HepG2 (cell line): ENCODE measurements at regions not wholly inside any gene's neighbourhood (a gene's known extent, or its start where the extent isn't known, plus 50 kb on each side); places are given as distances from the start of the nearest gene placed in this dataset.

Experiments used
- ELF4 ChIP-seq: sonication (generic); formaldehyde crosslinking; IDR thresholded peaks from 2 replicates; pipeline ENCODE4 v1.5.0; 2020; ENCODE audit warnings: missing genetic modification reagents, mild to moderate bottlenecking, moderate library complexity, borderline replicate concordance
- TF ChIP-seq, protein P1 (sequence below): sonication (generic); formaldehyde crosslinking; IDR thresholded peaks from 2 replicates; pipeline ENCODE4 v1.4.0; 2020; ENCODE audit warnings: mild to moderate bottlenecking, missing genetic modification reagents

DNA sequence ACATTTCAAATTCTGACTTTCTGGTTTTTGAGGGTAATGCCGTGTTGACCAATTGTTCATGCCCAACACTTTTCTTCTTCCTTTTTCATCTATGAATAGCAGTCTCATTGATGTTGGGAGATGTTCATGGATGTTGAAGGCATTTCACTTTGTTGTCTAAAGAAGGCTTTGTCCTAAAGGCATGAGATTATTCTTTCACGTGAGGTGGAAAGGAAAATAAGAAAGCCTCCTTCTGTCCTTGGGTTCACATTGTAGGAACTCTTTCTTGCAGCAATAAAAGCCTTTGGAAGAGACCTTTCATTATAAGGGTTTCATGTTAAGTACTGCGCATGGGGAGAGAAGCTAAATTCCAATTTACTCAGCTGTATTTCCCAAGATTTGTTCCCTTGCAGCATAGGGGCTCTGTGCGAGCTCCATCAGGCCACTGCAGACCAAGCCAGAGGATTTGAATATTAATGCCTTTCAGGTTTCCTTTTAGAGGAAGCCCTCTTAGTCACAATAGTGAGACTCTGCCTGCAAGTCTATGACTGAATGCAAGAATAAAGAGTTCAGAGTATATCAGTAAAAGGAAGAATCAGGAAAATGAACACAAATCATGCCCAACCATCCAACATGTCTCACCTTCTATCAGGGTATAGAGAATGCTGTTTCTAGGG, 274.6 kb downstream of the TMEM38B start:
- TF ChIP-seq, protein P1, sequence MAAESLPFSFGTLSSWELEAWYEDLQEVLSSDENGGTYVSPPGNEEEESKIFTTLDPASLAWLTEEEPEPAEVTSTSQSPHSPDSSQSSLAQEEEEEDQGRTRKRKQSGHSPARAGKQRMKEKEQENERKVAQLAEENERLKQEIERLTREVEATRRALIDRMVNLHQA (CRISPR knock-in tag), result no peak
- no peak for TF ChIP-seq ELF4 (CRISPR knock-in tag)
